Left lung (tissue), 4 donors: ENCODE measurements at regions not wholly inside any gene's neighbourhood (a gene's known extent, or its start where the extent isn't known, plus 50 kb on each side); places are given as distances from the start of the nearest gene placed in this dataset.

Experiments
- ATAC-seq: fragments of 200-7000 bp; cut with Tn5 transposase; one replicate; pipeline ENCODE4 v1.9.1; 2020; ENCODE audit warnings: moderate library complexity
- DNase-seq, 4 donors: peaks; one replicate each; pipeline ENCODE4 v3.0.0-alpha.2; 2013 to 2020
- H3K27ac ChIP-seq, 2 donors: fragments of 200-600 bp; sonication (generic) in 1 of 2; one replicate each; pipeline versions ENCODE4 v1.5.0 to v1.8.0; 2020 to 2021
- H3K27me3 ChIP-seq, 2 donors: fragments of 200-600 bp; sonication (generic) in 1 of 2; one replicate each; pipeline versions ENCODE4 v1.5.0 to v1.8.0; 2020 to 2021
- H3K36me3 ChIP-seq, 2 donors: fragments of 200-600 bp; sonication (generic) in 1 of 2; one replicate each; pipeline versions ENCODE4 v1.5.0 to v1.8.0; 2020 to 2021
- H3K4me1 ChIP-seq, 2 donors: fragments of 200-600 bp; one replicate each; pipeline ENCODE4 v1.8.0; 2021
- H3K4me3 ChIP-seq, 2 donors: fragments of 200-600 bp; sonication (generic) in 1 of 2; one replicate each; pipeline versions ENCODE4 v1.5.0 to v1.8.0; 2020 to 2021; ENCODE audit warnings: mild to moderate bottlenecking in 1 of 2
- H3K9me3 ChIP-seq, 2 donors: fragments of 200-600 bp; sonication (generic) in 1 of 2; one replicate each; pipeline versions ENCODE4 v1.5.0 to v1.8.0; 2020 to 2021
- CTCF ChIP-seq, 2 donors: fragments of 200-600 bp; sonication (generic) in 1 of 2; IDR thresholded peaks; one replicate each; pipeline versions ENCODE4 v1.5.0 to v1.8.0; 2021; ENCODE audit warnings: antibody characterized with exemption in 2 of 2
- intact Hi-C, 2 donors: fragments of 100-400 bp; cut with DNase I; formaldehyde crosslinking; loops; one replicate each; pipeline versions ENCODE4 v1.11.2 to v1.14.2; 2022
- donor health status: DM: no; HTN: yes; CAD: no.
- donor health status: DM: no; HTN: no; CAD: no.

- TF ChIP-seq CTCF (IDR thresholded peaks at IDR 0.05), result no peak
- H3K4me3 ChIP-seq, result no peak overlapping the region
- H3K9me3 ChIP-seq, result peaks cover 0 to 5% of the 10 kb centered on the region in 2 donors
- no peaks in the 10 kb centered on the region for H3K36me3 ChIP-seq
- H3K4me1 ChIP-seq, result no peaks in the 10 kb centered on the region
- no peak for DNase-seq
- H3K27ac ChIP-seq, result no peak overlapping the region
- no peaks in the 10 kb centered on the region for H3K27me3 ChIP-seq
- intact Hi-C loops, result no loop called here
- ATAC-seq, result no peak
Observed at GRCh38 chr12:28601570-28602058, 411.4 kb downstream of the CCDC91 start.

- Histone ChIP-seq H3K4me3 (no peak overlapping the region), H3K27ac (no peak overlapping the region), H3K27me3 (no peaks in the 10 kb centered on the region), H3K36me3 (no peaks in the 10 kb centered on the region), H3K4me1 (no peaks in the 10 kb centered on the region), H3K9me3 (peaks cover 0 to 16% of the 10 kb centered on the region in 2 donors)
- TF ChIP-seq CTCF (IDR thresholded peaks at IDR 0.05), result no peak
- DNase-seq (no peak), ATAC-seq (no peak)
- intact Hi-C loops, result no loop called here
Observed at GRCh38 chr12:28602786-28603185, 412.5 kb downstream of the CCDC91 start.

- Histone ChIP-seq H3K9me3 (peaks cover 0 to 21% of the 10 kb centered on the region in 2 donors), H3K36me3 (no peaks in the 10 kb centered on the region), H3K4me3 (no peak overlapping the region), H3K27me3 (no peaks in the 10 kb centered on the region), H3K27ac (no peak overlapping the region), H3K4me1 (no peaks in the 10 kb centered on the region)
- no peak for ATAC-seq
- intact Hi-C loops, result no loop called here
- TF ChIP-seq CTCF (IDR thresholded peaks at IDR 0.05), result no peak
- DNase-seq, result no peak
Observed at GRCh38 chr12:28603239-28603638, 413.0 kb downstream of the CCDC91 start.

GRCh38 chr12:28603801-28604200, 413.5 kb downstream of the CCDC91 start:
- no peak overlapping the region for H3K27ac ChIP-seq
- H3K4me1 ChIP-seq, result no peaks in the 10 kb centered on the region
- H3K36me3 ChIP-seq, result no peaks in the 10 kb centered on the region
- intact Hi-C loops, result no loop called here
- ATAC-seq (no peak), DNase-seq (no peak)
- no peaks in the 10 kb centered on the region for H3K27me3 ChIP-seq
- peaks cover 0 to 23% of the 10 kb centered on the region in 2 donors for H3K9me3 ChIP-seq
- no peak for TF ChIP-seq CTCF (IDR thresholded peaks at IDR 0.05)
- H3K4me3 ChIP-seq, result no peak overlapping the region

- no peak for DNase-seq
- Histone ChIP-seq H3K9me3 (peaks cover 0 to 26% of the 10 kb centered on the region in 2 donors), H3K4me1 (no peaks in the 10 kb centered on the region), H3K27ac (no peak overlapping the region), H3K27me3 (no peaks in the 10 kb centered on the region), H3K36me3 (no peaks in the 10 kb centered on the region), H3K4me3 (no peak overlapping the region)
- intact Hi-C loops, result no loop called here
- no peak for ATAC-seq
- no peak for TF ChIP-seq CTCF (IDR thresholded peaks at IDR 0.05)
Observed at GRCh38 chr12:28604240-28604639, 414.0 kb downstream of the CCDC91 start.
